NCI-H1092 treated with DMSO at 0.1 percent for 48 hours (cell line): ENCODE measurements at regions not wholly inside any gene's neighbourhood (a gene's known extent, or its start where the extent isn't known, plus 50 kb on each side); places are given as distances from the start of the nearest gene placed in this dataset.
"Not testable (repeated sequence)": the region's sequence is repeated elsewhere in the genome, so short reads cannot be mapped to it uniquely, and the experiment has no call there.

ENCODE experiments used
- DNase-seq: peaks from one replicate; lab custom pipeline; 2025; lab: John Stamatoyannopoulos, UW

DNA sequence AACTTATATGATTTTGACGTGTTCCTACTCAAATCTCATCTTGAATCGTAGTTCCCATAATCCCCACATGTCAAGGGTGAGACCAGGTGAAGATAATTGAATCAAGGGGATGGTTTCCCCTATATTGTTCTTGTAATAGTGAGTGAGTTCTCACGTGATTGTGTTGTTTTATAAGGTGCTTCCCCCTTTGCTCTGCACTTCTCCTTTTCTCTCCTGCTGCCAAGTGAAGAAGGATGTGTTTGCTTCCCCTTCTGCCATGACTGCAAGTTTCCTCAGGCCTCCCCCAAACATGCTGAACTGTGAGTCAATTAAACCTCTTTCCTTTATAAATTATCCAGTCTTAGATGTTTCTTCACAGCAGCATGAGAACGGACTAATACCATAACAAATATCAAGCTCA, 83.2 kb downstream of the MANEA start:
- no peak for DNase-seq

GRCh38 chr6:95670011-95670463, 92.7 kb downstream of the MANEA start:
- no peak for DNase-seq

DNA sequence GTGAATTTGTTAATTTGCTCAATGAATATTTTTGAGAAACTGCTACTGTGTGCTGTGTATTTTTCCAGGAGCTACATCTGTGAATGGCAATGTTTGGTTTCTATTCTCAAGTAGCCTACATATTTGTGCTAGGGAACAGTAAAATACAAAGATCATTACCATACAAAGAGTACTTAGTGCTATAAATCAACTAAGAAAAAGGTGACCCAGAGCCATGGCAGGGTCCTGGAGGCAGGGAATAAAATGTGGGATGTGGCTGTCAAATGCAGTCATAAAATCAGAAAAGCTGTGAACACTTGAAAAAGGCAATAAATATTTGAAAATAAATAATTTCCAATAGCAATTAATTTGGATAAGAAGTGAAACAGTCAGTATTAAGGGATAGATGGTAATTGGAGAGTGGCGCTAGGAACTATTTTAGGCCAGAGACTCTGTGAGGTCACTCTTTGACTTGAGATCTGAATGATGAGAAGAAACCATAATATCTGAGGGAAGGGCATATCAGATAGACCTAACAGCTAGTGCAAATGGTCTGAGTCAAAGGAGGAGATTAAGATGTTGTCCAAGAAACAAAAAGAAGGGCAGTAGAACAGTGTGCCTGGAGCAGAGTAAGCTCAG, 98.8 kb downstream of the MANEA start:
- no peak for DNase-seq

- no peak for DNase-seq
These were observed 102.6 kb downstream of the MANEA start for GRCh38 chr6:95679981-95680380.

DNA sequence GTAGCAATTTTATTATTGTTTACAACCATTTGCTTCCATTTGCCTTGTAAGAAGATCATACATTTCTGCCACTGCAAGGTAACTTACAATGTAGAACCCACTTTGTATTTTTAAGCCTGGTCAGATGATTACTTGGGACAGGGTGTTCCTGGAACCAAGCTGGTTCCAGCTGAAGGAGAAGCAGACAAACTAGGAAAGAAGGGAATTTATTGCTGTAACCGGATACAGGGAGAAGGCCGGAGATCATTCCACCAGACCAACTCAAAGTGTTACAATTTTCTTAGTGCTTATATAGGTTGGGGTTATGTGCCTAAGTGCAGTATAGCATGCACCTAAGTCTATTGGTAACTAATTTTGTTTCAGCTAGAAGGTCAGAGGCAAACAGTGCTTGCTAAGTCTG, 104.4 kb downstream of the MANEA start:
- DNase-seq = no peak

GRCh38 chr6:95682476-95682875, 105.1 kb downstream of the MANEA start:
- DNase-seq = no peak

DNA sequence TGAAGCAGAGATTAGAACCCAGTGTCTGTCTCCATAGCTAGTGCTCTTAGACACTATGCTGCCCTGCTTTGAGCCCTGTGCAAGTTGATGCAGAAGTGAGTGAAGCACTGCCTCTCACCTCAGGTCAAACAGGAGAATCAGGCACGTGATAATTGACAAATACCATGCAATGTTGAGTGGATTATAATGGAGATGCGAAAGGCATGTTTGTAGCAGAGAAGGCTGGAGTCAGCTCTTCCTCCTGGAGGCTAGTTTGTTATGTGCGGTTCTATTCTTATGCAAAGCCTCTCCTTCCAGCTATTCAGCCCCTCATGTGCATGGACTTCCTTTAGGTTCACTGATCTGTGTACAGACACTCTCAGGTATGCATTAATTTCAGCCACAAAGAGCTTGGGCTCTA, 108.5 kb downstream of the MANEA start:
- DNase-seq = no peak

DNA sequence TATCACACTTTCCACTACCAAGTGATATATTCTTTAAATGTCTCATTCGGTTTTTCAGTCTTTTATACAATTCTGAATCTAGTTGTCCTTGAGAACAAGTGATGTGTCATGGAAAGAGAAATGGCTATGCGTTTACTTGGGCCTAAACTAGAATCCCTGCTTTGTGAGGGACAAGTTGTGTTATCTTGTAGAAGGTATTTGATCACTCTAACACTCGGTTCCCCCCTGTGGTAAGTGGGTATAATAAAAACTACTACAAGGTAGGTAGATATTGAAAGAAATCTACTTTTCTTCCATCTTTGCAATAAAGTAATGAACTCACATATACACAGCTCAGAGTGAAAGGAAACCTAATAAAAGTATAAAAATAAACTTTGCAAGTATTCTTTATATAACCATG, 108.9 kb downstream of the MANEA start:
- no peak for DNase-seq

- DNase-seq = no peak
These were observed 109.6 kb downstream of the MANEA start for GRCh38 chr6:95686895-95687294.

DNA sequence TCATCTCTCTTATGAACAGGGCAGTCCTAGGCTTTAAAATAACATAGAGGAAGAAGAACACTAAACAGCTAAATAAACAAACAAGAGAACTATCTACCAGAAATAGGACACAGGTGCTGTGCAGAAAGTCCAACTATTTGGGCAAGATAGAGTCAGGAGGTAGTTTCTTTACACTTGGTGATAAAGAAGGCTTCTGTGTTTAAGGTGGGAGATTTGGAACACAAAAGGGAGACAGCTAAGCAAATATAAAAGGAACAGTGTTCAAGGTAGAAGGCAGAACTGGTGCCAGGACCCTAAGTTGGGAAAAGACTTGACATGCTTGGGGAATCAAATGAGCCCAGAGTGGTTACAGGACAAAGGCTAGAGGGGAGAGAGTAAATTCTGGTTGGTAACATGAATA, 110.5 kb downstream of the MANEA start:
- peak; percentile 4 for DNase-seq

- DNase-seq = no peak
These were observed 113.0 kb downstream of the MANEA start for GRCh38 chr6:95690328-95690727.

- DNase-seq = no peak
These were observed 115.8 kb downstream of the MANEA start for GRCh38 chr6:95693108-95693507.

DNA sequence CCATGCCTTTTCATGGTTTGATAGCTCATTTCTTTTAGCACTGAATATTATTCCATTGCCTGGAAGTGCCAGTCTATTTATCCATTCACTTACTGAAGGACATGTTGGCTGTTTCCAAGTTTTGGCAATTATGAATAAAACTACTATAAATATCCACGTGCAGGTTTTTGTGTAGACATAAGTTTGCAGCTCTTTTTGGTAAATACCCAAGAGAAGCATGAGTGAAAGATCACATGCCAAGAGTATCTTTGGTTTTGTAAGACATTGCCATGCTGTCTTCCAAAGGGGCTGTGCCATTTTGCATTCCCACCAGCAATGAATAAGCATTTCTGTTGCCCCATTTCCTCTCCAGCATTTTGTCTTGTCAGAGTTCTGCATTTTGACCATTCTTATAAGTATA, 120.9 kb downstream of the MANEA start:
- DNase-seq = no peak

DNA sequence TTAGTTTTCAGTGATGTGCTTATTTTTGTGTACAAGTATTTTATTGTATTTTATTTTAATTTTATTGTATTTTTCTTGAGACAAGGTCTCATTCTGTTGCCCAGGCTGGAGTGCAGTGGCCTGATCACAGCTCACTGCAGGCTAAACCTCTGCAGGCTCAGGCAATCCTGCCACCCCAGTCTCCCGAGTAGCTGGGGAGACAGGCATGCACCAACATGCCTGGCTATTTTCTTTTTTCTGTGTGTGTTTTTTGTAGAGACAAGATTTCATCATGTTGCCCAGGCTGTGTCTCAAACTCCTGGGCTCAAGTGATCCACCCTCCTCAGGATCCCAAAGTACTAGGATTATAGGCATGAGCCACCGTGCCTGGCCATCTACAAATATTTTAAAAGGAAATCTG, 146.3 kb downstream of the MANEA start:
- no peak for DNase-seq

DNA sequence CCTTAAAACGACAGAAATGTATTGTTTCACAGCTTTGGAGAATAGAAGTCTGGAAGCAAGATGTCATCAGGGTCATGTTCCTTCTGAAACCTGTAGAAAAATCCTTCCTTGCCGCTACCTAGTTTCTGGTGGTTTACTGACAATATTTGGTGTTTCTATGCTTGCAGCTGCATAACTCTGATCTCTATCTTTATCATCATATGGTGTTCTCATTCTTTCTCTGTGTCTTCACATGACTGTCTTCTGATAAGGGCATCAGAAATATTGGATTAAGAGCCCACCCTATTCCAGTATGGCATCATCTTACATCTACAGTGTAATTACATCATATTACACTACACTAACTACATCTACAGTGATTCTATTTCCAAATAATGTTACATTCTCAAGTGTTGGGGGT, 148.0 kb downstream of the MANEA start:
- no peak for DNase-seq

GRCh38 chr6:95740157-95740556, 162.8 kb downstream of the MANEA start:
- no peak for DNase-seq

DNA sequence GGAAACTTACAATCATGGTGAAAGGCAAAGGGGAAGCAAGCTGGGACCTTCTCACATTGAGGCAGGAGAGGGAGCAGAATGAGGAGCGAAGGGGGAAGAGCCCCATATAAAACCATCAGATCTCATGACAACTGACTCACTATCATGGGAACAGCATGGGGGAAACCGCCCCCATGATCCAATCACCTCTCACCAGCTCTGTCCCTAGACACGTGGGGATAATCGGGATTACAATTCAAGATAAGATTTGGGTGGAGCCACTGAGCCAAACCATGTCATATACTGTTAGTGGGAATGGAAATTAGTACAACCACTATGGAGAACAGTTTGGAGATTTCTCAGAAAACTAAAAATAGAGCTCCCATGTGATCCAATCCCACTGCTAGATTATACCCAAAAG, 163.7 kb downstream of the MANEA start:
- no peak for DNase-seq

DNA sequence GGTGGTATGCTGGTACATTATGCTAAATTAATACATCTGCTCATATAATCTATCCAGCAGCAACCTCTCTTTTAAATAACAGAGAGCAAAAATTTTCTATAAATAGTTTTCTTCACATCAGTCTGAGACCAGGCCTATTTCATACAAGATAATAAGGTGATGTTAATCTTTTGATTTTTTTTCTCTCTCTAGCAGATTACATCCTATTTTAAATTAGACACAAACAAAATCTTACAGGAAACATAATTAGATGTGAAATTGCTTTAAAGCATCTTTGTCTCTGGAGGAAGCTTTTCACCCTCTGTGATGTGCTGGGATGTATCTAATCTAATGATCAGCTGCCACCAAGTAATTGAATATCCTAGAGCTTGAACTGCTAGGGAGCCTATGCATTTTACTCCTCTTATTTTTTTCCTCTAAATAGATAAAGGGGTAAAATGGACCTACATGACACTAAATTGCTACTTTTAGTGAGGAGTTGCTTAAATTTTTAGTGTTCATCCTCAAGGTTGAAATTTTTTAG, 165.5 kb downstream of the MANEA start:
- no peak for DNase-seq

- no peak for DNase-seq
These were observed 166.3 kb downstream of the MANEA start for GRCh38 chr6:95743591-95743990.

GRCh38 chr6:95758236-95759069, 181.1 kb downstream of the MANEA start:
- DNase-seq = not testable (repeated sequence)

GRCh38 chr6:95767897-95768463, 190.6 kb downstream of the MANEA start:
- no peak for DNase-seq

DNA sequence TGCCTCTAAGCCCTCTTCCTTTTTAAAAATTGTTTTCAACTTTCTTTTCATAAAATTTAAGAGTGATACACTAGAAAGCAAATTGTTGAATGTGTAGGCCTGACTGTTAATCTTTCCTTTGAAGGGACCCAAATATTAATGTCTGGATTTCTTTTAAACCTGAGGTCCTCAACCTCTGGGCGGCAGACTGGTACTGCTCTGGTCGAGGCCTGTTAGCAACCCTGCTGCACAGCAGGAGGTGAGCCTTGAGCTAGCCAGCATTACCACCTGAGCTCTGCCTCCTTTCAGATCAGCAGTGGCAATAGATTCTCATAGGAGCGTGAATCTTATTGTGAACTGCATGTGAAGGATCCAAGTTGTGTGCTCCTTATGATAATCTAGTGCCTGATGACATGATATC, 191.2 kb downstream of the MANEA start:
- DNase-seq = no peak

- DNase-seq = no peak
These were observed 200.0 kb downstream of the MANEA start for GRCh38 chr6:95777338-95777737.
